Breast epithelium (tissue), 4 donors: ENCODE measurements at regions not wholly inside any gene's neighbourhood (a gene's known extent, or its start where the extent isn't known, plus 50 kb on each side); places are given as distances from the start of the nearest gene placed in this dataset.

Experiments
- DNase-seq, 2 donors: peaks; one replicate each; pipeline ENCODE4 v3.0.0-alpha.2; 2019; ENCODE audit warnings: low spot score in 2 of 2
- H3K27ac ChIP-seq, 2 donors: fragments of 200-600 bp; sonication (generic) in 1 of 2; one replicate each; pipeline ENCODE4 v1.5.1; 2016 to 2019; ENCODE audit warnings: mild to moderate bottlenecking in 1 of 2
- H3K27me3 ChIP-seq, 2 donors: fragments of 200-600 bp; sonication (generic) in 1 of 2; one replicate each; pipeline versions ENCODE4 v1.5.1 to v1.6.0; 2017 to 2019; ENCODE audit warnings: control low read depth in 1 of 2, mild to moderate bottlenecking in 1 of 2
- H3K36me3 ChIP-seq: fragments of 200-600 bp; one replicate; pipeline ENCODE4 v1.5.1; 2019
- H3K4me1 ChIP-seq, 2 donors: fragments of 200-600 bp; sonication (generic); one replicate each; pipeline ENCODE4 v1.5.1; 2016 to 2019; ENCODE audit warnings: control low read depth in 1 of 2
- H3K4me3 ChIP-seq, 3 donors: fragments of 200-600 bp; sonication (generic); 1 replicate in 2 of 3; 2 replicates in 1 of 3; pipeline ENCODE4 v1.5.1; 2016 to 2019; ENCODE audit warnings: mild to moderate bottlenecking in 3 of 3, moderate library complexity in 2 of 3
- H3K9me3 ChIP-seq, 2 donors: fragments of 200-600 bp; sonication (generic) in 1 of 2; one replicate each; pipeline ENCODE4 v1.5.1; 2016 to 2019; ENCODE audit warnings: control low read depth in 1 of 2
- CTCF ChIP-seq, 3 donors: fragments of 450-650 bp; IDR thresholded peaks; one replicate each; pipeline ENCODE4 v1.5.1; 2016 to 2017; ENCODE audit warnings: antibody characterized with exemption in 3 of 3, mild to moderate bottlenecking in 3 of 3, moderate library complexity in 3 of 3
- POLR2A ChIP-seq: fragments of 450-650 bp; IDR thresholded peaks from one replicate; pipeline ENCODE4 v1.6.1; 2016; ENCODE audit warnings: antibody characterized with exemption, mild to moderate bottlenecking, moderate library complexity
- POLR2AphosphoS5 ChIP-seq, 3 donors: sonication (generic); formaldehyde crosslinking; IDR thresholded peaks; one replicate each; pipeline ENCODE4 v1.6.1; 2017; ENCODE audit warnings: antibody characterized with exemption in 3 of 3
- intact Hi-C: fragments of 100-400 bp; cut with DNase I; formaldehyde crosslinking; loops from one replicate; pipeline ENCODE4 v1.15.1; 2023; ENCODE audit warnings: low total_unique reads

- no peak for DNase-seq
- TF ChIP-seq POLR2A, result no peak
- TF ChIP-seq CTCF (IDR thresholded peaks at IDR 0.05), result no peak
- TF ChIP-seq POLR2AphosphoS5 (IDR thresholded peaks at IDR 0.05), result no peak
- Histone ChIP-seq H3K27me3 (no peaks in the 10 kb centered on the region), H3K4me1 (no peaks in the 10 kb centered on the region), H3K27ac (no peak overlapping the region), H3K9me3 (peaks cover under 1 to 4% of the 10 kb centered on the region in 2 donors), H3K4me3 (no peak overlapping the region), H3K36me3 (no peaks in the 10 kb centered on the region)
- intact Hi-C loops, result no loop called here
Measured at GRCh38 chr2:188078534-188078933, 213.1 kb upstream of the GULP1 start.

GRCh38 chr2:188079196-188079595 is 212.5 kb upstream of the GULP1 start:
- Histone ChIP-seq H3K27ac (no peak overlapping the region), H3K27me3 (no peaks in the 10 kb centered on the region), H3K4me3 (no peak overlapping the region), H3K4me1 (no peaks in the 10 kb centered on the region), H3K9me3 (no peaks in the 10 kb centered on the region), H3K36me3 (no peaks in the 10 kb centered on the region)
- intact Hi-C loops, result no loop called here
- TF ChIP-seq POLR2AphosphoS5 (IDR thresholded peaks at IDR 0.05) (no peak), CTCF (IDR thresholded peaks at IDR 0.05) (no peak), POLR2A (no peak)
- DNase-seq, result no peak

- Histone ChIP-seq H3K27me3 (no peaks in the 10 kb centered on the region), H3K4me1 (no peaks in the 10 kb centered on the region), H3K4me3 (no peak overlapping the region), H3K27ac (no peak overlapping the region), H3K9me3 (peaks cover 0 to 12% of the 10 kb centered on the region in 2 donors), H3K36me3 (no peaks in the 10 kb centered on the region)
- TF ChIP-seq CTCF (IDR thresholded peaks at IDR 0.05) (no peak), POLR2AphosphoS5 (IDR thresholded peaks at IDR 0.05) (no peak), POLR2A (no peak)
- DNase-seq, result no peak
- intact Hi-C loops, result no loop called here
Measured at GRCh38 chr2:188085421-188085820, 206.3 kb upstream of the GULP1 start.

- no peaks in the 10 kb centered on the region for H3K4me1 ChIP-seq
- intact Hi-C loops, result no loop called here
- TF ChIP-seq POLR2A (no peak), CTCF (IDR thresholded peaks at IDR 0.05) (no peak), POLR2AphosphoS5 (IDR thresholded peaks at IDR 0.05) (no peak)
- no peaks in the 10 kb centered on the region for H3K36me3 ChIP-seq
- no peak overlapping the region for H3K4me3 ChIP-seq
- no peak overlapping the region for H3K27ac ChIP-seq
- DNase-seq, result no peak
- no peaks in the 10 kb centered on the region for H3K27me3 ChIP-seq
- H3K9me3 ChIP-seq, result peaks cover 0 to 12% of the 10 kb centered on the region in 2 donors
Measured at GRCh38 chr2:188089901-188090300, 201.8 kb upstream of the GULP1 start.

- Histone ChIP-seq H3K36me3 (no peaks in the 10 kb centered on the region), H3K27ac (no peak overlapping the region), H3K4me1 (no peaks in the 10 kb centered on the region), H3K4me3 (no peak overlapping the region), H3K27me3 (no peaks in the 10 kb centered on the region), H3K9me3 (peaks cover 0 to 12% of the 10 kb centered on the region in 2 donors)
- intact Hi-C loops, result no loop called here
- no peak for TF ChIP-seq POLR2AphosphoS5 (IDR thresholded peaks at IDR 0.05)
- TF ChIP-seq CTCF (IDR thresholded peaks at IDR 0.05), result no peak
- no peak for TF ChIP-seq POLR2A
- DNase-seq, result no peak
Measured at GRCh38 chr2:188091220-188091619, 200.5 kb upstream of the GULP1 start.
